H1 (cell line): ENCODE measurements at regions not wholly inside any gene's neighbourhood (a gene's known extent, or its start where the extent isn't known, plus 50 kb on each side); places are given as distances from the start of the nearest gene placed in this dataset.

Experiments used
- CBX8 ChIP-seq: fragments of 300-800, 300-1000 bp; sonication (generic); IDR thresholded peaks from 2 replicates; pipeline ENCODE4 v1.7.1; 2016; ENCODE audit warnings: low read depth, low read length, borderline replicate concordance
- EZH2 ChIP-seq: fragments of 200-600 bp; sonication (generic); IDR thresholded peaks from 2 replicates; pipeline ENCODE4 v1.7.1; 2012; ENCODE audit warnings: low read depth, mild to moderate bottlenecking, moderate library complexity, low read length, inconsistent platforms; ENCODE audit not compliant: severe bottlenecking
- KDM5A ChIP-seq: fragments of 200-600 bp; IDR thresholded peaks from 2 replicates; pipeline ENCODE4 v1.7.1; 2012; ENCODE audit warnings: mild to moderate bottlenecking, low read length, inconsistent platforms, mixed read lengths
- PHF8 ChIP-seq: fragments of 200-600 bp; sonication (generic); conservative IDR thresholded peaks from 2 replicates; pipeline ENCODE4 v1.7.1; 2012; ENCODE audit warnings: low read depth, mild to moderate bottlenecking, inconsistent platforms, low read length, moderate library complexity
- POU5F1 ChIP-seq: IDR thresholded peaks from 2 replicates; pipeline ENCODE4 v1.6.1; 2011; ENCODE audit warnings: low read depth, mild to moderate bottlenecking, low read length, moderate library complexity
- RBBP5 ChIP-seq: IDR thresholded peaks from 2 replicates; pipeline ENCODE4 v1.7.1; 2012; ENCODE audit warnings: low read depth, mild to moderate bottlenecking, inconsistent platforms, low read length, moderate library complexity, borderline replicate concordance
- TF ChIP-seq, protein P1 (sequence below): IDR thresholded peaks from 2 replicates; pipeline ENCODE4 v1.6.1; 2012; ENCODE audit warnings: low read length, inconsistent platforms
- TF ChIP-seq, protein P2 (sequence below): IDR thresholded peaks from 2 replicates; pipeline ENCODE4 v1.6.1; 2011; ENCODE audit warnings: low read depth, mild to moderate bottlenecking, low read length; ENCODE audit not compliant: insufficient read depth

DNA sequence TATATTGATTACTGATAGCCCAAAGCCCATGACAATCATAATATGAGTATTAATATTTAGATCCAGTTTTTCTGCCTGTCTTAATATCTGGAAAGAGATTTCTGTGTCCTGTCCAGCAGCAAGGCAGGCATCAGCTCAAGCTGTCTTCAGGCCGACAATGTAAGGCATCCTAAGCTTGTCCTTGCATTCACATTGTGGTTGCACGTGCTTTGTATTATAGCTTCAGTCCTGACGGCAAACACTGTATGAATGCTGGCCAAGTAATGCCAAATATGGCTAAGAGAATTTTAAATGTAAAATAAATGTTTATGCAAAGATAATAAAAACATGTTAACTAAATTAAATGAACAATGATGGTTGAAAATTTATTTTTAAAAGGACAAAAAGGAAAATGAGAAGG, 255.7 kb upstream of the RPS6KA3 start (continued):
- TF ChIP-seq, protein P1, sequence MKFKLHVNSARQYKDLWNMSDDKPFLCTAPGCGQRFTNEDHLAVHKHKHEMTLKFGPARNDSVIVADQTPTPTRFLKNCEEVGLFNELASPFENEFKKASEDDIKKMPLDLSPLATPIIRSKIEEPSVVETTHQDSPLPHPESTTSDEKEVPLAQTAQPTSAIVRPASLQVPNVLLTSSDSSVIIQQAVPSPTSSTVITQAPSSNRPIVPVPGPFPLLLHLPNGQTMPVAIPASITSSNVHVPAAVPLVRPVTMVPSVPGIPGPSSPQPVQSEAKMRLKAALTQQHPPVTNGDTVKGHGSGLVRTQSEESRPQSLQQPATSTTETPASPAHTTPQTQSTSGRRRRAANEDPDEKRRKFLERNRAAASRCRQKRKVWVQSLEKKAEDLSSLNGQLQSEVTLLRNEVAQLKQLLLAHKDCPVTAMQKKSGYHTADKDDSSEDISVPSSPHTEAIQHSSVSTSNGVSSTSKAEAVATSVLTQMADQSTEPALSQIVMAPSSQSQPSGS = no peak
- TF ChIP-seq PHF8 (no peak), KDM5A (no peak), RBBP5 (no peak), POU5F1 (no peak), EZH2 (no peak), CBX8 (no peak)
- TF ChIP-seq, protein P2, sequence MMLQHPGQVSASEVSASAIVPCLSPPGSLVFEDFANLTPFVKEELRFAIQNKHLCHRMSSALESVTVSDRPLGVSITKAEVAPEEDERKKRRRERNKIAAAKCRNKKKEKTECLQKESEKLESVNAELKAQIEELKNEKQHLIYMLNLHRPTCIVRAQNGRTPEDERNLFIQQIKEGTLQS = no peak
- TF ChIP-seq, all 59 proteins: peak for 0
